GM12878 (cell line): ENCODE measurements at regions not wholly inside any gene's neighbourhood (a gene's known extent, or its start where the extent isn't known, plus 50 kb on each side); places are given as distances from the start of the nearest gene placed in this dataset.

ENCODE experiments used
- ATAC-seq: fragments of 200-7000 bp; cut with Tn5 transposase; 3 replicates; pipeline ENCODE4 v1.9.1; 2020; ENCODE audit warnings: mild to moderate bottlenecking, moderate library complexity
- BruUV-seq: library from RNA; stranded (reverse); fragments of 400-500 nt; replicated peaks from 2 replicates; lab custom pipeline; 2021; lab: Mats Ljungman, UMichigan
- CTCF ChIA-PET: fragments of 300-600 bp; sonication (Branson Sonifier 250); formaldehyde crosslinking; extraction: SDS; loops from one replicate; lab custom pipeline; 2021; ENCODE audit warnings: inconsistent platforms; lab: Yijun Ruan, JAX
- POLR2A ChIA-PET: fragments of 350-600 bp; formaldehyde crosslinking; extraction: SDS; loops from one replicate; lab custom pipeline; 2021; ENCODE audit warnings: inconsistent platforms; lab: Charles Lee
- RAD21 ChIA-PET: fragments of 300-600 bp; sonication (Branson Sonifier 250); formaldehyde crosslinking; loops from one replicate; lab custom pipeline; 2023; ENCODE audit warnings: antibody characterized with exemption; ENCODE audit not compliant: unreplicated experiment; lab: Charles Lee
- SMC1A ChIA-PET: fragments of 300-600 bp; sonication (Branson Sonifier 250); formaldehyde crosslinking; loops from one replicate; lab custom pipeline; 2023; ENCODE audit not compliant: unreplicated experiment, uncharacterized antibody; lab: Charles Lee
- DNase-seq: peaks from one replicate; pipeline ENCODE4 v3.0.0-alpha.2; 2011; ENCODE audit warnings: low read depth, low spot score
- FAIRE-seq: peaks from 3 replicates; lab custom pipeline; 2011; peaks lifted over from hg19 to GRCh38; lab: Jason Lieb, UNC
- H2AFZ ChIP-seq: 2 replicates; pipeline ENCODE4 v1.6.0; 2011; ENCODE audit warnings: low read depth, low read length, control low read depth; ENCODE audit not compliant: control insufficient read depth
- H3K27ac ChIP-seq: 2 replicates; pipeline ENCODE4 v1.5.1; 2011; ENCODE audit warnings: control low read depth; ENCODE audit not compliant: control insufficient read depth, insufficient read depth
- H3K27me3 ChIP-seq, 2 experiments: replicated peaks in 1 of 2; 2 replicates each; pipeline versions ENCODE4 v1.6.0 to v1.6.1; 2011; ENCODE audit warnings: low read length in 1 of 2; ENCODE audit not compliant: control insufficient read depth in 2 of 2, insufficient read depth in 2 of 2
- H3K36me3 ChIP-seq, 2 experiments: 2 replicates each; pipeline ENCODE4 v1.5.1; 2011; ENCODE audit warnings: low read length in 1 of 2; ENCODE audit not compliant: control insufficient read depth in 2 of 2, insufficient read depth in 2 of 2
- H3K4me1 ChIP-seq: 2 replicates; pipeline ENCODE4 v1.6.1; 2011; ENCODE audit warnings: mild to moderate bottlenecking, low read length, moderate library complexity, mixed read lengths; ENCODE audit not compliant: control insufficient read depth, insufficient read depth
- H3K4me2 ChIP-seq: 2 replicates; pipeline ENCODE4 v1.6.0; 2011; ENCODE audit warnings: control low read depth; ENCODE audit not compliant: control insufficient read depth, insufficient read depth
- H3K4me3 ChIP-seq: fragments of 200-600 bp; sonication (generic); 2 replicates; pipeline ENCODE4 v1.5.1; 2016
- H3K79me2 ChIP-seq: 2 replicates; pipeline ENCODE4 v1.6.0; 2011; ENCODE audit warnings: low read length; ENCODE audit not compliant: control insufficient read depth, insufficient read depth
- H3K9ac ChIP-seq: 2 replicates; pipeline ENCODE4 v1.8.0; 2011; ENCODE audit warnings: low read length, control low read depth, mixed read lengths; ENCODE audit not compliant: control insufficient read depth, insufficient read depth
- H3K9me3 ChIP-seq: replicated peaks from 3 replicates; pipeline ENCODE4 v1.5.1; 2011; ENCODE audit warnings: mild to moderate bottlenecking, low read length; ENCODE audit not compliant: control insufficient read depth, insufficient read depth
- H4K20me1 ChIP-seq: 2 replicates; pipeline ENCODE4 v1.6.0; 2011; ENCODE audit not compliant: control insufficient read depth, insufficient read depth
- CBFB ChIP-seq: IDR thresholded peaks from 2 replicates; pipeline ENCODE4 v1.6.1; 2016; ENCODE audit warnings: antibody characterized with exemption, low read depth
- CHD1 ChIP-seq: IDR thresholded peaks from 2 replicates; pipeline ENCODE4 v1.6.1; 2012; ENCODE audit warnings: low read depth, low read length, improper control_type of control experiment
- FOXK2 ChIP-seq: fragments of 450-650 bp; IDR thresholded peaks from 2 replicates; pipeline ENCODE4 v1.6.1; 2017; ENCODE audit warnings: mild to moderate bottlenecking, moderate library complexity
- KAT2A ChIP-seq: conservative IDR thresholded peaks from 2 replicates; pipeline ENCODE4 v1.6.1; 2011; ENCODE audit warnings: low read depth, low read length; ENCODE audit not compliant: control insufficient read depth
- NFYB ChIP-seq: IDR thresholded peaks from 2 replicates; pipeline ENCODE4 v1.6.1; 2011; ENCODE audit warnings: low read depth, mild to moderate bottlenecking, low read length, improper control_type of control experiment, moderate library complexity; ENCODE audit not compliant: insufficient read depth
- PAX8 ChIP-seq: fragments of 450-650 bp; IDR thresholded peaks from 2 replicates; pipeline ENCODE4 v1.6.1; 2017; ENCODE audit warnings: mild to moderate bottlenecking, moderate library complexity
- PML ChIP-seq: IDR thresholded peaks from 2 replicates; pipeline ENCODE4 v1.6.1; 2012; ENCODE audit warnings: low read length, inconsistent platforms
- RAD21 ChIP-seq: IDR thresholded peaks from 2 replicates; pipeline ENCODE4 v1.6.1; 2011; ENCODE audit warnings: mild to moderate bottlenecking, low read depth, low read length, moderate library complexity; ENCODE audit not compliant: insufficient read depth
- SP1 ChIP-seq: IDR thresholded peaks from one replicate; pipeline ENCODE4 v1.6.1; 2011; ENCODE audit warnings: low read depth, low read length
- SREBF1 ChIP-seq: IDR thresholded peaks from 2 replicates; pipeline ENCODE4 v1.6.1; 2012; ENCODE audit warnings: mild to moderate bottlenecking, low read length
- STAT3 ChIP-seq: IDR thresholded peaks from 2 replicates; pipeline ENCODE4 v1.6.1; 2011; ENCODE audit warnings: low read depth, low read length, improper control_type of control experiment
- ZNF687 ChIP-seq: fragments of 450-650 bp; IDR thresholded peaks from 2 replicates; pipeline ENCODE4 v1.6.1; 2017; ENCODE audit warnings: mild to moderate bottlenecking, moderate library complexity
- WGBS: methylation state at CpG from one replicate; pipeline ENCODE4 v1.1.6; 2016; ENCODE audit warnings: low lambda C conversion rate; ENCODE audit not compliant: insufficient replicate concordance, insufficient coverage; ENCODE audit errors: missing lambda C conversion rate; 5-methylcytosine and 5-hydroxymethylcytosine counted together
- in situ Hi-C: fragments of 300-500 bp; cut with MboI; formaldehyde crosslinking; loops from 9 replicates; pipeline ENCODE4 v1.14.3; 2018; ENCODE audit warnings: mixed read lengths
- intact Hi-C: fragments of 100-400 bp; cut with micrococcal nuclease; formaldehyde crosslinking; loops from one replicate; pipeline ENCODE4 v1.14.2; 2022; ENCODE audit not compliant: unreplicated experiment
- TF ChIP-seq, protein P1 (sequence below): IDR thresholded peaks from 2 replicates; pipeline ENCODE4 v1.6.1; 2011; ENCODE audit warnings: mild to moderate bottlenecking, low read depth, low read length, moderate library complexity; ENCODE audit not compliant: insufficient replicate concordance

GRCh38 chr17:55632236-55632635 is 90.4 kb downstream of the TMEM100 start:
- ATAC-seq (no peak), FAIRE-seq (no peak)
- CTCF ChIA-PET, result interaction anchor here (1.3 to 2.7 kb wide), 2 partner anchors 9 to 85 kb away, joined by 3 to 10 read pairs; no protein-coding TSS in a partner anchor

GRCh38 chr17:55629995-55630394 is 92.7 kb downstream of the TMEM100 start:
- WGBS, result 47% methylated on average over 7 of the region's 7 CpGs
- no peaks in the 10 kb centered on the region for H4K20me1 ChIP-seq
- TF ChIP-seq ZNF687, result no peak
- no peak for TF ChIP-seq SP1
- TF ChIP-seq RAD21, result no peak
- TF ChIP-seq PML, result no peak
- no peak for TF ChIP-seq FOXK2
- TF ChIP-seq CHD1, result no peak
- no peak for TF ChIP-seq SREBF1
- no peak for TF ChIP-seq CBFB
- TF ChIP-seq, protein P1, sequence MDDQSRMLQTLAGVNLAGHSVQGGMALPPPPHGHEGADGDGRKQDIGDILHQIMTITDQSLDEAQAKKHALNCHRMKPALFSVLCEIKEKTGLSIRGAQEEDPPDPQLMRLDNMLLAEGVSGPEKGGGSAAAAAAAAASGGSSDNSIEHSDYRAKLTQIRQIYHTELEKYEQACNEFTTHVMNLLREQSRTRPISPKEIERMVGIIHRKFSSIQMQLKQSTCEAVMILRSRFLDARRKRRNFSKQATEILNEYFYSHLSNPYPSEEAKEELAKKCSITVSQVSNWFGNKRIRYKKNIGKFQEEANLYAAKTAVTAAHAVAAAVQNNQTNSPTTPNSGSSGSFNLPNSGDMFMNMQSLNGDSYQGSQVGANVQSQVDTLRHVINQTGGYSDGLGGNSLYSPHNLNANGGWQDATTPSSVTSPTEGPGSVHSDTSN, result no peak
- no peak for TF ChIP-seq PAX8
- H3K4me3 ChIP-seq, result no peak overlapping the region
- H3K4me2 ChIP-seq, result no peak overlapping the region
- FAIRE-seq, result no peak
- H3K36me3 ChIP-seq, result no peaks in the 10 kb centered on the region
- no peak overlapping the region for H3K9ac ChIP-seq
- ChIA-PET SMC1A (no interaction called here), POLR2A (no interaction called here), CTCF (interaction anchor here (2.7 kb wide), 1 partner anchor 11 kb away, joined by 10 read pairs; no protein-coding TSS in a partner anchor), RAD21 (no interaction called here)
- BruUV-seq, result no TSS peak
- no peaks in the 10 kb centered on the region; the same call in 1 of the 3 replicates for H3K9me3 ChIP-seq
- intact Hi-C loops, result no loop called here
- H3K27ac ChIP-seq, result no peak overlapping the region
- no peak for ATAC-seq
- no peak for DNase-seq
- H3K27me3 ChIP-seq, result no peaks in the 10 kb centered on the region
- in situ Hi-C loops, result no loop called here
- no peaks in the 10 kb centered on the region for H3K4me1 ChIP-seq
- no peaks in the 10 kb centered on the region for H3K79me2 ChIP-seq
- no peak overlapping the region for H2AFZ ChIP-seq

More at GRCh38 chr17:55632236-55632635, 90.4 kb downstream of the TMEM100 start:
- intact Hi-C loops, result no loop called here
- H3K36me3 ChIP-seq, result no peaks in the 10 kb centered on the region
- in situ Hi-C loops, result no loop called here
- DNase-seq, result no peak
- no peaks in the 10 kb centered on the region for H4K20me1 ChIP-seq
- no peaks in the 10 kb centered on the region for H3K9me3 ChIP-seq
- POLR2A ChIA-PET, result no interaction called here
- no peaks in the 10 kb centered on the region for H3K27me3 ChIP-seq
- 38% methylated on average over 2 of the region's 2 CpGs for WGBS
- no peaks in the 10 kb centered on the region for H3K79me2 ChIP-seq
- no TSS peak for BruUV-seq
- H3K4me3 ChIP-seq, result no peak overlapping the region
- no peak overlapping the region for H2AFZ ChIP-seq
- H3K9ac ChIP-seq, result no peak overlapping the region
- no peak overlapping the region for H3K4me2 ChIP-seq
- RAD21 ChIA-PET, result no interaction called here
- H3K4me1 ChIP-seq, result no peaks in the 10 kb centered on the region
- TF ChIP-seq NFYB (no peak), STAT3 (no peak), KAT2A (no peak)
- SMC1A ChIA-PET, result interaction anchor here (1.2 kb wide), 1 partner anchor 9 kb away, joined by 3 read pairs; no protein-coding TSS in a partner anchor
- H3K27ac ChIP-seq, result no peak overlapping the region
